A673 (cell line): ENCODE measurements at regions not wholly inside any gene's neighbourhood (a gene's known extent, or its start where the extent isn't known, plus 50 kb on each side); places are given as distances from the start of the nearest gene placed in this dataset.

Experiments
- CTCF ChIP-seq: fragments of 300-800, 200-600 bp; sonication (generic); conservative IDR thresholded peaks from 2 replicates; pipeline ENCODE4 v1.5.1; 2017; ENCODE audit warnings: low read depth, mild to moderate bottlenecking, antibody characterized with exemption, low read length, moderate library complexity, mixed read lengths
- EZH2 ChIP-seq: fragments of 200-600 bp; sonication (generic); IDR thresholded peaks from 2 replicates; pipeline ENCODE4 v1.6.1; 2017; ENCODE audit warnings: borderline replicate concordance, low read depth, mild to moderate bottlenecking, mixed read lengths, antibody characterized with exemption, low read length; ENCODE audit not compliant: poor library complexity, severe bottlenecking

- TF ChIP-seq CTCF = no peak
- TF ChIP-seq EZH2 = no peak
Measured at GRCh38 chr4:126221717-126222340, 907.1 kb downstream of the FAT4 start.
